MM.1S (cell line): ENCODE measurements at regions not wholly inside any gene's neighbourhood (a gene's known extent, or its start where the extent isn't known, plus 50 kb on each side); places are given as distances from the start of the nearest gene placed in this dataset.

Experiments
- EZH2 ChIP-seq: fragments of 300-600 bp; sonication (generic); optimal IDR thresholded peaks from 2 replicates; pipeline ENCODE3; 2017; ENCODE audit warnings: low read depth, mild to moderate bottlenecking, antibody characterized with exemption, low read length, mixed read lengths
- EZH2phosphoT487 ChIP-seq: fragments of 300-600 bp; sonication (generic); IDR thresholded peaks from 2 replicates; pipeline ENCODE4 v1.6.1; 2018; ENCODE audit warnings: antibody characterized with exemption, low read length
- TF ChIP-seq, protein P1 (sequence below): fragments of 300-600 bp; sonication (generic); IDR thresholded peaks from 2 replicates; pipeline ENCODE4 v1.5.1; 2016; ENCODE audit warnings: antibody characterized with exemption, low read length, mixed read lengths

DNA sequence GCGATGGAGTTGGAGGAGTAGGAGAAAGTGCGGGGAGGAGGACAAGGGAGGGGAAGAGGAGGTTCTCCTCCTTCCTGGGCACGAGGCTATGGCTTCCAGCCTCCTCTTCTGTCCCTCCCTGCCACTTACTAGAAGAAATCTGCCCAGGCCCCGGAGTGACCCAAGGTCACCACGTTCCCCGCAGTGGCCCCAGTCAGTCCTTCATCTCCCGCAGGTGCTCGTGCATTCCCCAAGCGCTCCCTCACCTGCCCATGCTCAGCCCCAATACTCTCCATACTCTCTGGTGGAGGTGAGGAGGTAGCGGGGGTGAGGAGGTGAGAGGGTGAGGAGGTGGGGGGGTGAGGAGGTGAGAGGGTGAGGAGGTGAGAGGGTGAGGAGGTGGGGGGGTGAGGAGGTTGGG lies 85.4 kb downstream of the CCDC185 start:
- TF ChIP-seq, protein P1, sequence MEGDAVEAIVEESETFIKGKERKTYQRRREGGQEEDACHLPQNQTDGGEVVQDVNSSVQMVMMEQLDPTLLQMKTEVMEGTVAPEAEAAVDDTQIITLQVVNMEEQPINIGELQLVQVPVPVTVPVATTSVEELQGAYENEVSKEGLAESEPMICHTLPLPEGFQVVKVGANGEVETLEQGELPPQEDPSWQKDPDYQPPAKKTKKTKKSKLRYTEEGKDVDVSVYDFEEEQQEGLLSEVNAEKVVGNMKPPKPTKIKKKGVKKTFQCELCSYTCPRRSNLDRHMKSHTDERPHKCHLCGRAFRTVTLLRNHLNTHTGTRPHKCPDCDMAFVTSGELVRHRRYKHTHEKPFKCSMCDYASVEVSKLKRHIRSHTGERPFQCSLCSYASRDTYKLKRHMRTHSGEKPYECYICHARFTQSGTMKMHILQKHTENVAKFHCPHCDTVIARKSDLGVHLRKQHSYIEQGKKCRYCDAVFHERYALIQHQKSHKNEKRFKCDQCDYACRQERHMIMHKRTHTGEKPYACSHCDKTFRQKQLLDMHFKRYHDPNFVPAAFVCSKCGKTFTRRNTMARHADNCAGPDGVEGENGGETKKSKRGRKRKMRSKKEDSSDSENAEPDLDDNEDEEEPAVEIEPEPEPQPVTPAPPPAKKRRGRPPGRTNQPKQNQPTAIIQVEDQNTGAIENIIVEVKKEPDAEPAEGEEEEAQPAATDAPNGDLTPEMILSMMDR, result no peak
- TF ChIP-seq EZH2 (no peak), EZH2phosphoT487 (no peak)
